ENCODE measurements at regions not wholly inside any gene's neighbourhood (a gene's known extent, or its start where the extent isn't known, plus 50 kb on each side); places are given as distances from the start of the nearest gene placed in this dataset.
"Not testable (repeated sequence)": the region's sequence is repeated elsewhere in the genome, so short reads cannot be mapped to it uniquely, and the experiment has no call there.

- DNase-seq = no peak
Measured at GRCh38 chr1:30229557-30229956, 493.8 kb downstream of the MATN1 start.

GRCh38 chr1:30226648-30227047, 496.7 kb downstream of the MATN1 start:
- no peak for DNase-seq

- DNase-seq = no peak
Measured at GRCh38 chr1:30225357-30225756, 498.0 kb downstream of the MATN1 start.

- no peak for DNase-seq
Measured at GRCh38 chr1:30219675-30220074, 503.7 kb downstream of the MATN1 start.

GRCh38 chr1:30218438-30218837, 504.9 kb downstream of the MATN1 start:
- no peak for DNase-seq

- no peak for DNase-seq
Measured at GRCh38 chr1:30216602-30217001, 506.8 kb downstream of the MATN1 start.

- no peak for DNase-seq
Measured at GRCh38 chr1:30213936-30214335, 509.4 kb downstream of the MATN1 start.

- not testable (repeated sequence) for DNase-seq
Measured at GRCh38 chr1:30207962-30208361, 515.4 kb downstream of the MATN1 start.

- not testable (repeated sequence) for DNase-seq
Measured at GRCh38 chr1:30206631-30207030, 516.8 kb downstream of the MATN1 start.

GRCh38 chr1:30204916-30205315, 518.5 kb downstream of the MATN1 start:
- not testable (repeated sequence) for DNase-seq

- no peak for DNase-seq
Measured at GRCh38 chr1:30201015-30201414, 522.4 kb downstream of the MATN1 start.

GRCh38 chr1:30200161-30200560, 523.2 kb downstream of the MATN1 start:
- DNase-seq = no peak

- no peak for DNase-seq
Measured at GRCh38 chr1:30199563-30199962, 523.8 kb downstream of the MATN1 start.

GRCh38 chr1:30198795-30199403, 524.5 kb downstream of the MATN1 start:
- DNase-seq = no peak

GRCh38 chr1:30198451-30198760, 525.0 kb downstream of the MATN1 start:
- DNase-seq = no peak

- no peak for DNase-seq
Measured at GRCh38 chr1:30197639-30198450, 525.5 kb downstream of the MATN1 start.

GRCh38 chr1:30196872-30197638, 526.3 kb downstream of the MATN1 start:
- no peak for DNase-seq

- DNase-seq = no peak
Measured at GRCh38 chr1:30196457-30196856, 526.9 kb downstream of the MATN1 start.

- DNase-seq = no peak
Measured at GRCh38 chr1:30195424-30196134, 527.8 kb downstream of the MATN1 start.

- DNase-seq = peak; percentile 70 to 74
Measured at GRCh38 chr1:30194741-30195423, 528.5 kb downstream of the MATN1 start.

- no peak for DNase-seq
Measured at GRCh38 chr1:30194046-30194619, 529.3 kb downstream of the MATN1 start.

- DNase-seq = no peak
Measured at GRCh38 chr1:30192969-30193630, 530.3 kb downstream of the MATN1 start.
